ENCODE measurements at regions not wholly inside any gene's neighbourhood (a gene's known extent, or its start where the extent isn't known, plus 50 kb on each side); places are given as distances from the start of the nearest gene placed in this dataset.

GRCh38 chr17:34413443-34414119 is 50.5 kb upstream of the CCL1 start:
- no peak overlapping the region for H3K9ac ChIP-seq (ENCODE audit: insufficient read depth in 1 of 2, low read length in 2 of 2)
- no peak for TF ChIP-seq CTCF (IDR thresholded peaks at IDR 0.05; ENCODE audit: control extremely low read depth, extremely low read depth)
- H3K27ac ChIP-seq (ENCODE audit: low read depth in 1 of 2, low read length in 1 of 2) = no peak overlapping the region
- ATAC-seq (ENCODE audit: insufficient read depth, low FRiP score) (no peak), DNase-seq (peak in 1 of 3 donors; percentile 7)
- no peak overlapping the region for H3K4me3 ChIP-seq
- WGBS, 2 donors = 46 to 48% methylated on average over 12 of the region's 12 CpGs
- H3K4me1 ChIP-seq (ENCODE audit: control insufficient read depth in 5 of 5, insufficient read depth in 5 of 5, low read length in 5 of 5) = no peaks in the 10 kb centered on the region
- H3K27me3 ChIP-seq (ENCODE audit: control insufficient read depth in 3 of 3, insufficient read depth in 3 of 3, low read length in 2 of 3) = peaks cover 0 to 44% (median 24%) of the 10 kb centered on the region in 3 donors
- H3K9me3 ChIP-seq (ENCODE audit: control insufficient read depth in 4 of 4, insufficient read depth in 3 of 4, low read length in 3 of 4) = peaks cover 0 to 3% (median 0%) of the 10 kb centered on the region in 4 donors
- no peaks in the 10 kb centered on the region for H3K36me3 ChIP-seq (ENCODE audit: control insufficient read depth in 4 of 4, insufficient read depth in 4 of 4, low read length in 4 of 4)

- H3K27ac ChIP-seq (ENCODE audit: low read depth in 1 of 2, low read length in 1 of 2) = no peak overlapping the region
- DNase-seq (no peak), ATAC-seq (ENCODE audit: insufficient read depth, low FRiP score) (no peak)
- H3K4me3 ChIP-seq = no peak overlapping the region
- TF ChIP-seq CTCF (IDR thresholded peaks at IDR 0.05; ENCODE audit: control extremely low read depth, extremely low read depth) = no peak
- no peaks in the 10 kb centered on the region for H3K36me3 ChIP-seq (ENCODE audit: control insufficient read depth in 4 of 4, insufficient read depth in 4 of 4, low read length in 4 of 4)
- no peak overlapping the region for H3K9ac ChIP-seq (ENCODE audit: insufficient read depth in 1 of 2, low read length in 2 of 2)
- peaks cover 0 to 44% (median 27%) of the 10 kb centered on the region in 3 donors for H3K27me3 ChIP-seq (ENCODE audit: control insufficient read depth in 3 of 3, insufficient read depth in 3 of 3, low read length in 2 of 3)
- peaks cover 0 to 5% (median 0%) of the 10 kb centered on the region in 4 donors for H3K9me3 ChIP-seq (ENCODE audit: control insufficient read depth in 4 of 4, insufficient read depth in 3 of 4, low read length in 3 of 4)
- no peaks in the 10 kb centered on the region for H3K4me1 ChIP-seq (ENCODE audit: control insufficient read depth in 5 of 5, insufficient read depth in 5 of 5, low read length in 5 of 5)
- 60 to 79% methylated on average over 3 of the region's 3 CpGs for WGBS, 2 donors
These were observed 50.0 kb upstream of the CCL1 start for GRCh38 chr17:34412965-34413441.

Data from lung (tissue), 11 donors.